HepG2 (cell line): ENCODE measurements at regions not wholly inside any gene's neighbourhood (a gene's known extent, or its start where the extent isn't known, plus 50 kb on each side); places are given as distances from the start of the nearest gene placed in this dataset.

Experiments
- CTCF ChIP-seq: sonication (generic); formaldehyde crosslinking; IDR thresholded peaks from 2 replicates; pipeline ENCODE4 v1.5.0; 2020; ENCODE audit warnings: mild to moderate bottlenecking, missing genetic modification reagents, moderate library complexity
- NFE2L2 ChIP-seq: fragments of 150-350 bp; IDR thresholded peaks from 2 replicates; pipeline ENCODE4 v1.6.1; 2014; ENCODE audit warnings: low read length
- PHF5A ChIP-seq: IDR thresholded peaks from one replicate; pipeline ENCODE4 v1.6.1; 2018; ENCODE audit warnings: low read depth, missing genetic modification reagents; ENCODE audit not compliant: unreplicated experiment
- TF ChIP-seq, protein P1 (sequence below): sonication (generic); formaldehyde crosslinking; IDR thresholded peaks from 2 replicates; pipeline ENCODE4 v1.4.0; 2020; ENCODE audit warnings: missing genetic modification reagents

DNA sequence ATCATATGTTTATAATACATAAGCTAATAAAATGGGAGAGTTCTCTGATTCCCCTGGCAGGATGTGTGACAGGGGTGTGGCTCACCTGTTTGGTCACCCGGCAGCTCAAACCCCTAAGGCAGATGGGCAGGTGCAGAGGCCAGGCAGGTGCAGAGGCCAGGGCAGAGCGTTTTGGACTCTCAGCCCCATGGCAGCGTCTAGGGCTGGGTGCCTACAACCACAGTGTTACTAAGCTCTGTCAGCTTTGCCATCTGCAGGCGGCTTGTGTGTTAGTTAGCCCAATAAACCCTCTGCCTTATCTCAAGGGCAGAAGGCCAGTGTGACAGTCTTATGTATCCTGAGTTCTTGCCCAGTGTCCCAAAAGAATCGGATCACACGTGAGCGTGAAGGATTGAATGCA lies 54.0 kb upstream of the UGT2B15 start:
- no peak for TF ChIP-seq NFE2L2
- TF ChIP-seq, protein P1, sequence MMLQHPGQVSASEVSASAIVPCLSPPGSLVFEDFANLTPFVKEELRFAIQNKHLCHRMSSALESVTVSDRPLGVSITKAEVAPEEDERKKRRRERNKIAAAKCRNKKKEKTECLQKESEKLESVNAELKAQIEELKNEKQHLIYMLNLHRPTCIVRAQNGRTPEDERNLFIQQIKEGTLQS = no peak
- no peak for TF ChIP-seq CTCF (CRISPR knock-in tag)
- TF ChIP-seq PHF5A (CRISPR knock-in tag) = no peak
